ENCODE measurements at regions not wholly inside any gene's neighbourhood (a gene's known extent, or its start where the extent isn't known, plus 50 kb on each side); places are given as distances from the start of the nearest gene placed in this dataset.
A peak's percentile ranks its signal among the peaks of the same experiment; 100 is the strongest.

DNA sequence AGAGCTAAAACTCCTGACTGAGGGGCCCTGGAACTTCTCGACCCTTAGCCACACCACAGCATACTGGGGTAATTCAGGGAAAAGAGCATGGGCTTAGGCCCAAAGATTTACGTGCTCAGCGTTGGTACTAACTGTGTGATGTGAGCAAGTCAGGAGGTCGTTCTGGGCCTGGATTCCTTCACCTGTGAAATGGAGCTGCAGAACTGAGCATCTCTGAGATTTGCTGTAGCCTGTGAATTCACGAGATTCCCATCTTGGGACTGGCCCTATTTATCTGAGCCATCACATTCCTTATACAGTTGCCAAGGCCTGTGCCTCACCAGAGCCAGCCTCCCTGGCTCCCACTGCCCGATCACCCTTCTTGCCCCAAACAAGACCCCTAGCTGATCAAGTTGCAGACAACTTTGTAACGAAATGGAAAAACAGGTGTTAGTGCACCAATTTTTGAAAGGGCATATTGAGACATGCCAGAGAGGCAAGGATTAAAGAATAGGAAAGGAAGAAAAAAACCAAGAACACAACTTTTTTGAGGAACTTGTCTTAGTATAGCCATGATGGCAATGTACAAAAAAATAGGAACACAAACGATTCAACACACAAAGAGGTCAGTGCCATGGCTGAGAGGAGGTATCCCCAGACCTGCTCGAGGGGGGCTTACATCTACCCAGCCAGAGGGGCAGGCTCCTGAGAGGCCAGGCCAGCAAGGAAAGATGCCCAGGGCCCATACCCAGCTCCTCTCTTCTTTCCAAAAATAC is 323.0 kb upstream of the JARID2 start:
- no peak for ATAC-seq

DNA sequence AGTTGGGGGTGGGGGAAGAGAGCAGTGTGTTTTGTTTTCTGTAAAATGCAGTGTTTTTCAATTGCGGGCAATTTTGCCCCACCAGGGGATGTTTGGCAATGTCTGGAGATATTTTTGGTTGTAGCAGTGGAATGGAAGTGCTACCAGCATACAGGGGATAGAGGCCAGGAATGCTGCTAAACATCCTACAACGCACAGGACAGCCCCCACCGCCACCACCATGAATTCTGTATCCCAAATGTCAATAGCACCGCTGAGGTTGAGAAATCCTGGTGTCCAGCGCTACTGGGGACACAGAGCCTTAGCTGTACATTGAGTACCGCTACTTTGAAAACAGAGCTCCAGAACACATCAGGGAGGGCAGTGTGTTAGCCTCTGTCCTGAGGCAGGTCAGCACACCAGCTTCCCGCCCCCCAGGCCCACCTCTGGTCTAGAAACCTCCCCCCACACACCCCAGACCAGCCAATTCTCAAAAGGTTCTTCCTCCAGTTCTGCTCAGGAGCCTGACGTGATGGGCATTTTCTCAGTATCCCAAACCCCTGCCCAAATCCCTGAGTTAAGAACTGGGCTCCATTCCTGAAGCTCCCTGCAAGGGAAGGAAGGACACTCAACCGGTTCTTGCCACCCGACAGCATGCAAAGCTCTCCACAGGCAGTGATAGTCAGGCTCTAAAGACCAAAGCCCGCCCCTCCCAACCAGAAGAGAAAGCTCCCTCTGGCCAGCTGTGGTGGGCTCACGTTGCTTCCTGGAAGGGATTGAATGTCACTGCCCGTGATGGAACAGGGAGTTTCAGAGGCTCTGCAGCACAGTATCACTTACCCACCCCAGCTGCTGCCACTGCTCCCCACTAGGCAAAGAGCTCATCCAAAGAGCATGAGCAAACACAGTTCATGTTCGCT is 321.5 kb upstream of the JARID2 start:
- no peak for ATAC-seq

DNA sequence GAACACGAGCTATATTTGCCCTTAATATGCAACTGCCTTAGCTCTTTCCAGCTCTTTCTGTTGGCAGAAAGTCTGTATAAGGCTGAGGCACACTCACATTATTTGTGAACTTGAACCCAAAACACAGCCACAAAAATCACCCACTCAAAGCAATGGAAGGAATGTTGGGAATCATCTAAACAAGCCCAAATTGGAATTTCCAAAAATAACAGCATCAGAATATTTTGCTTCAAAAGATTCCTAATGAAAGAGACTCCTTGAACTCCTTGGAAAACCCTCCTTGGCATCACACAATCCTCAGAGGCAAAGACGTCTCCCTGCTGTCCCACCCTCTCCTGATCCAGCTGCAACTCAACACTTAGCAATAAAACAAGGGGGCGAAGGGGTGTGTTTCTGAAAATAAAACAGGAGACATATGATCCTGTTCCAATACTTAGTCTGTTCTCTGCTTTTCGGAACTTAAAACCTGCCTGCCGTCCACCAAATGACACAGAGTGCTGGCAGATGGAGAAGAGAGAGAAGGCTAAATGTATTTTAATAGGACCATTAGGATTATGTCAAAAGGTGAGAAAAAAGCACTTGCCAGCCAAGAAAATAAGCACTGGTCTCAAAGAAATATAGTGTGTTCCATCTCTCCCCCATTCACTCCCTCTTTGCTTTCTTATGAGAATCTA is 320.7 kb upstream of the JARID2 start:
- ATAC-seq, result no peak

DNA sequence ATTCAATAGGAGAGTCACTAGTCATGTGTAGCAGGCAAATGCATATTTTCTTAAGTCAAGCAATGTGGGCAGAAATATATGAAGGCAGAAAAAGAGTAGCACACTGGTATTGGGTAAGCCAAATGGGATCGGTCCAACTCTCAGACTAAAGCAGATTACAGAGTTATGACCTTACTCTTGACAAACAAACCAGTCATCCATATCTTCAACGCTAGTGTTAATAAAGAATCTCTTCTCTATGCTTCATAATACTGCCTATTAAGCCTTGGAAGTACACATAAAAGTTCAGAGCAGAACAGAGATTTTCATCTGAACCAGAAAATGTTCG is 320.2 kb upstream of the JARID2 start:
- ATAC-seq, result peak; percentile 30

GRCh38 chr6:14927398-14927797 is 318.5 kb upstream of the JARID2 start:
- ATAC-seq, result peak; percentile 74

DNA sequence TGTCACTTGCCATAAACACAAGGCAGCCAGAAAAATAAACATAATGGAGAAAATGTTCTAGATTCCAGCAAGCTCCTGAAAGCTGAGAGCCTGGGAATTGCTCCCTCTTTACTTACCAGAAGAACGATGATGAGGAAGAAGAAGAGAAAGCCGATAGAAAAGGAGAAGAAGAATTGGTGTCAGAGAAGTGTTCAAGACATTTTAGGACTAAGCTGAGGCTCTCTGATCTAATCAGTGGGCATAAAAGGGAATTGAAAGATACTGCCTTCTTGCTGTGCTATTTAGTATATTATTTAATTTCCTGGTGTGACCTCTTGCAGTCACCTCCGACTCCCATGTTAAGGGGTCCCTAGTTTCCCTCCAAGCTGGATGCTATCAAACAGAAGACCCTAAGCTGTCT is 316.6 kb upstream of the JARID2 start:
- ATAC-seq, result no peak

GRCh38 chr6:14930366-14930989 is 315.4 kb upstream of the JARID2 start:
- peak; percentile 86 for ATAC-seq

DNA sequence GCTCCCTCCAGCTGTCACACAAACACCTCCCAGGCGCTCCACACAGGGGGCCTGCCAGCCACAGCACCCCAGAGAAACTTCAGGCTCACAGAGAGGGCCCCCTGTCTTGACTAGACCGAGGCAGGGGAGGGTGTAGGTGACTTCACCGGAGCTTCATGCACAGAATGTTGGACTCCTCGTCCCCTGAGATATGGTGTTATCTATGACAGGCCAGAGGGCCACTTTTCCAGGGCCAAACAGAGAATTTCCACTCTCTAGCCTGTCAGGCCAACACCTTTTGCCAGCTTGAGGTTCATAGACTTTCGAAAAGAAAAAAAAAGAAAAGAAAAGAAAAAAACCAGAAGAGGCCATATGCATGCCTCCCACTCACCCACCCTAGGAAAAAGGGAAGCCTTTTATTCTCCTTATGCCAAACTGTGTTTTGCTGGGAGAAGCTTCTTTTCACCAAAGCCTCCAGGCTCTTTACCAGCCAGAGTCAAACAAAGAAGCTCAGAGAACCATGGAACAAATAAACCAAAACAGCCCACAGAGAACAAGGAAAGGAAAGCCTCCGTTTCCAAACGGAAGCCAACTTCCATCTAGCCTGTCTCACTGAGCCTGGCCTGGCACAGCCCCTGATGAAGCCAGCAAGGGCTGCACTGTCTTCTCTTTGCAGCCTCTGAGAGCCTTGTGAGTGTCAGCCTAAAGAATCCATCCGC is 313.2 kb upstream of the JARID2 start:
- ATAC-seq, result no peak

DNA sequence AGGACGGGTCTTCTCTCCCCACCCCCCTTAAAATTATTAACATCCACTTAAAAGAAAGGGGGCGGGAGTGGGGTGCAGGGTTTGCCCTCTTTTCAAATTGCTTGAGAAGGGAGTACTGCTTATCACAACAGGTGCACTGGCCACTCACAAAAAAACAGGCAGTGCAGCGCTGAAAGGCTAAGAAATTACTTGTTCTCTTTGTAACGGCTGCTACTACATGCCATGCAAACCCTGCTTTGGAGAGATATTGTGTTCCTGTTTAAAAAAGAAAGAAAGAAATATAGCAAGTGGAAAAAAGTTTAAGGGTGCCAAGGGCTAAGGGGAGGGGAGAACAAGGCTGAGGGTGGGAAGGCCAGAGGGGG is 312.7 kb upstream of the JARID2 start:
- no peak for ATAC-seq

DNA sequence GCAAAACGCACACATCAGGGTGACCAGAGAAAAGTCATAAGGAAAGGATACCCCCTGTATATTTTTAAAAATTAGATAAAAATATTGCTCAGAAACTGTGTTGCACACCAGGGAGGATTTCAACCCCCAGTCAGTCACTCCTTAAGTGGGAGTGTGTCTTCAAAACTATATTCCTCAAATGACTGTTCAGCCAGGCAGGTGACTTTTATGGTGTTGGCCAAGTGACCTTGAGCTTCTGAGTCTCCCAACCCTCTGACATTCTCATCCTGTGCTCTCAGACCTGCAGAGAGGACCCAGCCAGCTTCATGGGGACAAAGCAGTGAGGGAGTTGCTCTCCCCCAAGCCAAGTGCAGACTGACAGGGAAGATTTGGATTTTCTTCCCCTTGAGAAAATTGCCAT is 311.9 kb upstream of the JARID2 start:
- ATAC-seq, result no peak

GRCh38 chr6:14934844-14935243 is 311.0 kb upstream of the JARID2 start:
- no peak for ATAC-seq

- no peak for ATAC-seq
These were observed 309.0 kb upstream of the JARID2 start for GRCh38 chr6:14936861-14937260.

DNA sequence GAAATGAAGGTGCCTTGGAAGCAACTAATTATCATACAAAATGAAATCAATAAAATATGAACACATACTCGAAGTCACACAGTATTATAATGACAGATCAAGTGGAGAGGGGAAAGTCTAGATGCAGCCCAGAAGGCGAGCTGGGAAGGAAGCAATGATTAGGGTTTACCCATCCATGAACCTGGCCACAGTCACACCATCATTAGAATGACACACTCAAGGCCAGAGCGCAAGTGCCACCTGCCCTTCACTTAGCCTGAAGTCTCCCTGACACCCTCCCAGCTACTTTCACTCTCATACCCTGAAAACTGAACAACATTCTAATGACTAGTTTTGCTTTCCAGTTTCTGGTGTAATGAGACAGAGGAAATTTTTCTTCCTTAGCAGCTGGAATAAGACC is 302.8 kb upstream of the JARID2 start:
- ATAC-seq, result no peak

GRCh38 chr6:14944593-14944992 is 301.3 kb upstream of the JARID2 start:
- peak; percentile 28 for ATAC-seq

- no peak for ATAC-seq
These were observed 300.2 kb upstream of the JARID2 start for GRCh38 chr6:14945461-14946185.

- ATAC-seq, result no peak
These were observed 299.1 kb upstream of the JARID2 start for GRCh38 chr6:14946753-14947152.

GRCh38 chr6:14948586-14949245 is 297.2 kb upstream of the JARID2 start:
- no peak for ATAC-seq

GRCh38 chr6:14950103-14950969 is 295.5 kb upstream of the JARID2 start:
- ATAC-seq, result no peak

- ATAC-seq, result no peak
These were observed 294.9 kb upstream of the JARID2 start for GRCh38 chr6:14950970-14951276.

GRCh38 chr6:14951704-14952103 is 294.2 kb upstream of the JARID2 start:
- ATAC-seq, result no peak

Data from esophagus mucosa (tissue), 1 donor.